Psoas muscle (tissue), 7 donors: ENCODE measurements at regions not wholly inside any gene's neighbourhood (a gene's known extent, or its start where the extent isn't known, plus 50 kb on each side); places are given as distances from the start of the nearest gene placed in this dataset.
A peak's percentile ranks its signal among the peaks of the same experiment; 100 is the strongest.

Source experiments
- ATAC-seq, 4 donors: fragments of 200-7000 bp; cut with Tn5 transposase; one replicate each; pipeline ENCODE4 v1.9.1; 2020; ENCODE audit warnings: moderate library complexity in 3 of 4, mild to moderate bottlenecking in 2 of 4
- DNase-seq, 2 donors: peaks; one replicate each; pipeline ENCODE4 v3.0.0-alpha.2; 2020
- H3K27ac ChIP-seq: fragments of 200-600 bp; one replicate; pipeline ENCODE4 v1.8.0; 2022
- H3K27me3 ChIP-seq, 3 donors: fragments of 200-600 bp in 1 of 3; one replicate each; pipeline versions ENCODE4 v1.6.1 to v1.8.0; 2013 to 2022; ENCODE audit warnings: low read length in 2 of 3, mild to moderate bottlenecking in 2 of 3, moderate library complexity in 1 of 3; ENCODE audit not compliant: insufficient read depth in 3 of 3
- H3K36me3 ChIP-seq, 2 donors: fragments of 200-600 bp in 1 of 2; one replicate each; pipeline versions ENCODE4 v1.6.1 to v1.8.0; 2013 to 2022; ENCODE audit warnings: low read depth in 1 of 2, mild to moderate bottlenecking in 1 of 2, moderate library complexity in 1 of 2; ENCODE audit not compliant: insufficient read depth in 1 of 2
- H3K4me1 ChIP-seq: fragments of 200-600 bp; one replicate; pipeline ENCODE4 v1.8.0; 2022
- H3K4me3 ChIP-seq: fragments of 200-600 bp; one replicate; pipeline ENCODE4 v1.8.0; 2022; ENCODE audit warnings: mild to moderate bottlenecking
- H3K9me3 ChIP-seq: fragments of 200-600 bp; one replicate; pipeline ENCODE4 v1.8.0; 2022
- WGBS, 3 donors: extraction: QIAGEN DNeasy Blood & Tissue Kit; methylation state at CpG; one replicate each; pipeline versions ENCODE4 v1.1.6 to v1.1.7; 2013; 5-methylcytosine and 5-hydroxymethylcytosine counted together
- intact Hi-C, 2 donors: fragments of 100-400 bp; cut with DNase I; formaldehyde crosslinking; loops; one replicate each; pipeline versions ENCODE4 v1.11.0 to v1.14.2; 2022
- TF ChIP-seq, protein P1 (sequence below): fragments of 200-600 bp; IDR thresholded peaks from one replicate; pipeline ENCODE4 v1.8.0; 2022; ENCODE audit warnings: antibody characterized with exemption
- donor health status: healthy with polysubstance abuse.
- donor health status: DM: no; HTN: no; CAD: no; lungs with moderate emphysema.
- donor health status: Bipolar disorder and iron deficiency.
- donor health status: healthy.
- donor health status: DM: yes; HTN: yes; CAD: no.
- donor health status: DM: no; HTN: no; CAD: no.
- donor health status: DM: yes; HTN: yes; CAD: no.

DNA sequence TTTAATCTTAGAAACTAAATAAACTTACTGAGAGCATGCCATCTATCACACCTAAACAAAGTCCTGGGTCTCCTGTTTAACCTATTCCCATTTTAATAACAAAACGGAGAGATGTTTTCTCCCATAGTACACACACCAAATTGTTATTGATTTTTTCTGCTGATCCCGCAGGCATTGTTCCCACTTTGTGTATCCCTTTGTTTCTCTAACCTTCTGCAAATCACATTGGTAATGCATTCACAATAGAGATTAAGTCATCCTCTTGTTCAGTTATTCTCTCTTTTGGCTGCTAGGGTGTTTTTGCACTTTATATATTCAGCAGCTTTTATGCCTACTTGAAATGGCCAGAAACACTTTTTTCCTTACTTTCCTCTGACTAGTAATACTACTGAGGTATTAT is 1071.9 kb upstream of the CDH2 start:
- TF ChIP-seq, protein P1, sequence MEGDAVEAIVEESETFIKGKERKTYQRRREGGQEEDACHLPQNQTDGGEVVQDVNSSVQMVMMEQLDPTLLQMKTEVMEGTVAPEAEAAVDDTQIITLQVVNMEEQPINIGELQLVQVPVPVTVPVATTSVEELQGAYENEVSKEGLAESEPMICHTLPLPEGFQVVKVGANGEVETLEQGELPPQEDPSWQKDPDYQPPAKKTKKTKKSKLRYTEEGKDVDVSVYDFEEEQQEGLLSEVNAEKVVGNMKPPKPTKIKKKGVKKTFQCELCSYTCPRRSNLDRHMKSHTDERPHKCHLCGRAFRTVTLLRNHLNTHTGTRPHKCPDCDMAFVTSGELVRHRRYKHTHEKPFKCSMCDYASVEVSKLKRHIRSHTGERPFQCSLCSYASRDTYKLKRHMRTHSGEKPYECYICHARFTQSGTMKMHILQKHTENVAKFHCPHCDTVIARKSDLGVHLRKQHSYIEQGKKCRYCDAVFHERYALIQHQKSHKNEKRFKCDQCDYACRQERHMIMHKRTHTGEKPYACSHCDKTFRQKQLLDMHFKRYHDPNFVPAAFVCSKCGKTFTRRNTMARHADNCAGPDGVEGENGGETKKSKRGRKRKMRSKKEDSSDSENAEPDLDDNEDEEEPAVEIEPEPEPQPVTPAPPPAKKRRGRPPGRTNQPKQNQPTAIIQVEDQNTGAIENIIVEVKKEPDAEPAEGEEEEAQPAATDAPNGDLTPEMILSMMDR, result no peak
- H3K4me3 ChIP-seq, result no peak overlapping the region
- no peak for ATAC-seq
- no peak overlapping the region for H3K27ac ChIP-seq
- H3K9me3 ChIP-seq, result no peaks in the 10 kb centered on the region
- no peaks in the 10 kb centered on the region for H3K4me1 ChIP-seq
- intact Hi-C loops, result no loop called here
- 83 to 84% (median 84%) methylated on average over 2 of the region's 2 CpGs for WGBS, 3 donors
- H3K36me3 ChIP-seq, result no peaks in the 10 kb centered on the region
- DNase-seq, result no peak
- no peaks in the 10 kb centered on the region for H3K27me3 ChIP-seq

DNA sequence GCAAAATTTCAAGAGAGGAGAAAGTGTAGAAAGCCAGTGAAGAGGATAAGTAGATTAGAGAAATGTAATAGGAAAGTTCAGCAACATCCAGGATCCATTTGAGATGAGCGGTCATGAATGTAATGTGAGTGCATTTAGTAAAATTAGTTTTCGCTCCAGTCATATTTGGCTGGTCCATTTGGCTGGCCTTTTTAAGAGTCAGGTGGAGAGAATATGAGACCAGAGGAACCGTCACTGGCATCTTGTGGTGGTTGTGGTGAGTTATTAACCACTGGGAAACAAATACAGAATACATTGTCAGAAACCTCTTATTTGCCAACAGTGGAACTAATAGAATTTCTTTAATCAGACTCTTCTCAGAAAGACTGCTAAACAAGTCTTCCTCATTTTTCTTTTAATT is 1064.3 kb upstream of the CDH2 start:
- Histone ChIP-seq H3K9me3 (no peaks in the 10 kb centered on the region), H3K36me3 (no peaks in the 10 kb centered on the region), H3K27me3 (no peaks in the 10 kb centered on the region), H3K27ac (no peak overlapping the region), H3K4me1 (no peaks in the 10 kb centered on the region), H3K4me3 (no peak overlapping the region)
- intact Hi-C loops, result no loop called here
- TF ChIP-seq, protein P1, result no peak
- ATAC-seq (peak in 2 of 4 donors; percentile 23 to 45), DNase-seq (no peak)
- 55 to 79% (median 57%) methylated on average over 3 of the region's 3 CpGs for WGBS, 3 donors

DNA sequence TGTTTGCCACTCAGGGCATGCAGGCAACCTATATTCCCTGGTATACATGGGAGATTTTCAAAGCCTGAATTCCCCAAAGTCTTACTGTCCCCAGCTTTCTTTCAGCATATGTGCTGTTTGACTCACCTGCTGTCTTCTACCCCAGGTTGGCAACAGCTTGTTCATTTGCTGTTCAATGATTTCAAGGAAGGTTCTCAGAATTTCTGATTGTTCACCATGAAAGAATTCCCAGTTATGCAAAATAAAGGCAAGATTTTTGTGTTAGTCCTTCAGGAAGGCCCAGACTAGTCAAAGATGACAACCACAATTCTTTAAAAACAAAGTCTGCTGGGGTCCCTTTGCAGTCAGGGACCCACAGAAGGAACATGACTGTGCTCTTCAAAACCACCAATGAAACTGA is 1057.8 kb upstream of the CDH2 start:
- Histone ChIP-seq H3K4me1 (no peaks in the 10 kb centered on the region), H3K27ac (no peak overlapping the region), H3K4me3 (no peak overlapping the region), H3K27me3 (no peaks in the 10 kb centered on the region), H3K36me3 (no peaks in the 10 kb centered on the region), H3K9me3 (peaks cover 7% of the 10 kb centered on the region)
- intact Hi-C loops, result no loop called here
- ATAC-seq (no peak), DNase-seq (no peak)
- TF ChIP-seq, protein P1, result no peak

DNA sequence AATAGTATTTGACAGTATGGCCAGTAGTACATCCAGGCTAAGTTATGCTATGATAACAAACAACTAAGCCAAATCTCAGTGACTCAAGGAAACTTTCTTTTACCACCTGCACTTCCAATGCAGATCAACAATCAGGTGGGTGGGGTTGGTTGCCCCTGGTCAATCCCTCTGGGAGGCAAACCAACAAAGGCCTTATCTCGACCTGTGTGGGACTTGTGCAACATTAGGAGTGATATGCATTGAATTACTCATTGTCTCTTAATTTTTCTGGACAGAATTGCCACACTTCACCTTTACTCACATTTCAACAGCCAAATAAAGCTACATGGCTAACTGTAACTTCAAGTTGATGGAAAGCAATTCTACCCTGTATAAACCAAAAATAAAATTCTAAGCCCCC is 1049.3 kb upstream of the CDH2 start:
- H3K4me3 ChIP-seq, result no peak overlapping the region
- no peak for DNase-seq

DNA sequence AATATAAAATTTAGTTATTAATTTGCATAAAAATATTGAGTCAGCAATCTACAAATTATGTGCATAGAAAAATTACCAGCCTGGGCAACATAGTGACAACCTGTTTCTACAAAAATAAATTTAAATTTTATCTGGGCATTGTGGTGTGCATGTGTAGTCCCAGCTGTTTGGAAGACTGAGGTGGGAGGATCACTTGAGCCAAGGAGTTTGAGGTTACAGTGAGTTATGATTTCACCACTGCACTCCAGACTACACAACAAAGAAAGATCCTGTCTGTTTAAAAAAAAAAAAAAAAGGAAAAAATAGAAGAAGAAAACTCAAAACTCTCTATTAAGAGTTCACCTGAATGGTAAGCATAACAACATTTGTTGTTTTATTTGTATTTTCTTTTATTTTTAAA is 1048.4 kb upstream of the CDH2 start:
- Histone ChIP-seq H3K4me1 (no peaks in the 10 kb centered on the region), H3K27ac (no peak overlapping the region), H3K27me3 (no peaks in the 10 kb centered on the region), H3K9me3 (no peaks in the 10 kb centered on the region), H3K36me3 (no peaks in the 10 kb centered on the region), H3K4me3 (no peak overlapping the region)
- TF ChIP-seq, protein P1, result no peak
- intact Hi-C loops, result no loop called here
- no peak for DNase-seq
- ATAC-seq, result no peak

More for the DNA sequence above, 1049.3 kb upstream of the CDH2 start:
- Histone ChIP-seq H3K27me3 (no peaks in the 10 kb centered on the region), H3K4me1 (no peaks in the 10 kb centered on the region), H3K27ac (no peak overlapping the region), H3K9me3 (peaks cover 4% of the 10 kb centered on the region), H3K36me3 (no peaks in the 10 kb centered on the region)
- WGBS, 3 donors, result 37 to 52% (median 44%) methylated on average over 1 of the region's 1 CpG
- intact Hi-C loops, result no loop called here
- TF ChIP-seq, protein P1, result no peak
- ATAC-seq, result no peak
